HG03064 (cell line): ENCODE measurements at regions not wholly inside any gene's neighbourhood (a gene's known extent, or its start where the extent isn't known, plus 50 kb on each side); places are given as distances from the start of the nearest gene placed in this dataset.

ENCODE experiments used
- ATAC-seq: cut with Tn5 transposase; IDR thresholded peaks from one replicate; pipeline ENCODE4 v1.9.1; 2021; ENCODE audit warnings: low read depth; ENCODE audit not compliant: unreplicated experiment

GRCh38 chr13:38518328-38518727 lies 168.5 kb upstream of the FREM2 start:
- no peak for ATAC-seq

- ATAC-seq, result no peak
Measured at GRCh38 chr13:38519229-38519911, 167.5 kb upstream of the FREM2 start.

- no peak for ATAC-seq
Measured at GRCh38 chr13:38520041-38520440, 166.8 kb upstream of the FREM2 start.

GRCh38 chr13:38527140-38527539 lies 159.7 kb upstream of the FREM2 start:
- ATAC-seq, result no peak

GRCh38 chr13:38528986-38529385 lies 157.9 kb upstream of the FREM2 start:
- no peak for ATAC-seq

GRCh38 chr13:38530492-38530891 lies 156.4 kb upstream of the FREM2 start:
- ATAC-seq, result no peak

GRCh38 chr13:38535261-38535660 lies 151.6 kb upstream of the FREM2 start:
- no peak for ATAC-seq

- no peak for ATAC-seq
Measured at GRCh38 chr13:38537051-38537450, 149.8 kb upstream of the FREM2 start.

- no peak for ATAC-seq
Measured at GRCh38 chr13:38538422-38538821, 148.5 kb upstream of the FREM2 start.

- no peak for ATAC-seq
Measured at GRCh38 chr13:38539632-38540031, 147.2 kb upstream of the FREM2 start.

- ATAC-seq, result no peak
Measured at GRCh38 chr13:38542601-38543000, 144.3 kb upstream of the FREM2 start.

- ATAC-seq, result no peak
Measured at GRCh38 chr13:38543561-38543960, 143.3 kb upstream of the FREM2 start.

- no peak for ATAC-seq
Measured at GRCh38 chr13:38563739-38564138, 123.1 kb upstream of the FREM2 start.

- no peak for ATAC-seq
Measured at GRCh38 chr13:38564256-38565150, 122.4 kb upstream of the FREM2 start.

GRCh38 chr13:38566023-38566422 lies 120.9 kb upstream of the FREM2 start:
- ATAC-seq, result no peak

GRCh38 chr13:38566519-38566918 lies 120.4 kb upstream of the FREM2 start:
- ATAC-seq, result no peak

GRCh38 chr13:38570706-38571105 lies 116.2 kb upstream of the FREM2 start:
- no peak for ATAC-seq

- no peak for ATAC-seq
Measured at GRCh38 chr13:38575427-38575826, 111.5 kb upstream of the FREM2 start.

GRCh38 chr13:38577048-38577447 lies 109.8 kb upstream of the FREM2 start:
- no peak for ATAC-seq

GRCh38 chr13:38582133-38582532 lies 104.7 kb upstream of the FREM2 start:
- no peak for ATAC-seq

- ATAC-seq, result no peak
Measured at GRCh38 chr13:38590230-38590629, 96.6 kb upstream of the FREM2 start.
